HepG2 (cell line): ENCODE measurements at regions not wholly inside any gene's neighbourhood (a gene's known extent, or its start where the extent isn't known, plus 50 kb on each side); places are given as distances from the start of the nearest gene placed in this dataset.

ENCODE experiments used
- ATAC-seq: fragments of 200-7000 bp; cut with Tn5 transposase; 3 replicates; pipeline ENCODE4 v1.9.1; 2020; ENCODE audit warnings: mild to moderate bottlenecking, moderate library complexity
- BruUV-seq: library from RNA; stranded (reverse); fragments of 400-500 nt; replicated peaks from 2 replicates; lab custom pipeline; 2021; lab: Mats Ljungman, UMichigan
- CTCF ChIA-PET: fragments of 300-600 bp; formaldehyde crosslinking; extraction: SDS; loops from one replicate; lab custom pipeline; 2021; ENCODE audit warnings: low total read pairs, inconsistent platforms, low intra/inter-chr PET ratio; lab: Yijun Ruan, JAX
- POLR2A ChIA-PET: fragments of 350-600 bp; sonication (Branson Sonifier 250); formaldehyde crosslinking; loops from one replicate; lab custom pipeline; 2020; ENCODE audit warnings: antibody characterized with exemption, inconsistent platforms; lab: Yijun Ruan, JAX
- DNase-seq: peaks from one replicate; pipeline ENCODE4 v3.0.0-alpha.2; 2015; ENCODE audit warnings: low spot score
- FAIRE-seq: peaks from 3 replicates; lab custom pipeline; 2011; peaks lifted over from hg19 to GRCh38; lab: Jason Lieb, UNC
- H2AFZ ChIP-seq: one replicate; pipeline ENCODE4 v1.6.1; 2011; ENCODE audit warnings: low read length, inconsistent platforms
- H3K27ac ChIP-seq: fragments of 300-600 bp; 3 replicates; pipeline ENCODE4 v1.8.0; 2011; ENCODE audit warnings: mixed run types, mild to moderate bottlenecking, mixed read lengths, low read length, inconsistent platforms; ENCODE audit not compliant: insufficient read depth; ENCODE audit errors: extremely low read length
- H3K27me3 ChIP-seq, 2 experiments: fragments of 200-600 bp in 1 of 2; 2 replicates in 1 of 2; 3 replicates in 1 of 2; pipeline versions ENCODE4 v1.6.0 to v1.8.0; 2011; ENCODE audit warnings: low read length in 2 of 2, mild to moderate bottlenecking in 2 of 2, moderate library complexity in 2 of 2, inconsistent platforms in 1 of 2; ENCODE audit not compliant: insufficient read depth in 2 of 2, control insufficient read depth in 1 of 2
- H3K36me3 ChIP-seq, 2 experiments: fragments of 200-600 bp in 1 of 2; replicated peaks in 1 of 2; 2 replicates in 1 of 2; 3 replicates in 1 of 2; pipeline versions ENCODE4 v1.5.1 to v1.8.0; 2011; ENCODE audit warnings: low read length in 2 of 2, inconsistent platforms in 1 of 2; ENCODE audit not compliant: insufficient read depth in 2 of 2, control insufficient read depth in 1 of 2
- H3K4me1 ChIP-seq: 2 replicates; pipeline ENCODE4 v1.5.1; 2012; ENCODE audit warnings: low read length, inconsistent platforms; ENCODE audit not compliant: insufficient read depth
- H3K4me2 ChIP-seq: 2 replicates; pipeline ENCODE4 v1.6.0; 2011; ENCODE audit warnings: low read depth, low read length, inconsistent platforms
- H3K4me3 ChIP-seq, 3 experiments: fragments of 200-600 bp in 1 of 3; sonication (generic), shearing (Covaris generic) in 1 of 3; replicated peaks in 1 of 3; 2 replicates each; pipeline ENCODE4 v1.5.1; 2011 to 2016; ENCODE audit warnings: low read length in 3 of 3, inconsistent platforms in 2 of 3, low read depth in 2 of 3, mild to moderate bottlenecking in 2 of 3, control low read depth in 1 of 3, mixed read lengths in 1 of 3; ENCODE audit not compliant: insufficient read depth in 1 of 3
- H3K79me2 ChIP-seq: one replicate; pipeline ENCODE4 v1.6.1; 2011; ENCODE audit warnings: low read length, inconsistent platforms; ENCODE audit not compliant: insufficient read depth
- H3K9ac ChIP-seq: 2 replicates; pipeline ENCODE4 v1.6.0; 2011; ENCODE audit warnings: mild to moderate bottlenecking, low read depth, low read length, inconsistent platforms; ENCODE audit not compliant: insufficient read depth
- H3K9me3 ChIP-seq: 2 replicates; pipeline ENCODE4 v1.5.1; 2012; ENCODE audit warnings: mild to moderate bottlenecking, low read length
- H4K20me1 ChIP-seq: 2 replicates; pipeline ENCODE4 v1.6.0; 2011; ENCODE audit warnings: inconsistent platforms, mild to moderate bottlenecking, low read length, moderate library complexity; ENCODE audit not compliant: insufficient read depth
- BRD4 ChIP-seq: sonication (generic); formaldehyde crosslinking; IDR thresholded peaks from 2 replicates; pipeline ENCODE4 v1.4.0; 2020; ENCODE audit warnings: missing genetic modification reagents
- CREB1 ChIP-seq, 2 experiments: fragments of 450-650 bp in 1 of 2; IDR thresholded peaks; 2 replicates each; pipeline ENCODE4 v1.6.1; 2016 to 2017; ENCODE audit warnings: control low read depth in 1 of 2, mild to moderate bottlenecking in 1 of 2, missing compliant biosample characterization in 1 of 2, missing genetic modification characterization in 1 of 2
- ELF1 ChIP-seq: sonication (generic); formaldehyde crosslinking; IDR thresholded peaks from 2 replicates; pipeline ENCODE4 v1.4.0; 2020; ENCODE audit warnings: missing genetic modification reagents
- FOXO1 ChIP-seq: sonication (generic); formaldehyde crosslinking; IDR thresholded peaks from 2 replicates; pipeline ENCODE4 v1.4.0; 2020; ENCODE audit warnings: missing genetic modification reagents
- NAIF1 ChIP-seq: sonication (generic); formaldehyde crosslinking; IDR thresholded peaks from 2 replicates; pipeline ENCODE4 v1.5.0; 2020; ENCODE audit warnings: mild to moderate bottlenecking, missing genetic modification reagents, borderline replicate concordance
- NCOA1 ChIP-seq: sonication (generic); formaldehyde crosslinking; IDR thresholded peaks from 2 replicates; pipeline ENCODE4 v1.9.0; 2021; ENCODE audit warnings: missing genetic modification reagents
- POLR2AphosphoS5 ChIP-seq: IDR thresholded peaks from 2 replicates; pipeline ENCODE4 v1.6.1; 2012; ENCODE audit warnings: low read depth, low read length
- SP1 ChIP-seq, 2 experiments: fragments of 450-650 bp in 1 of 2; sonication (generic) in 1 of 2; formaldehyde crosslinking in 1 of 2; IDR thresholded peaks; 2 replicates each; pipeline versions ENCODE4 v1.4.0 to v1.6.1; 2016 to 2020; ENCODE audit warnings: missing genetic modification reagents in 1 of 2
- ZBTB7A ChIP-seq: sonication (generic); formaldehyde crosslinking; IDR thresholded peaks from 2 replicates; pipeline ENCODE4 v1.8.0; 2022; ENCODE audit warnings: mild to moderate bottlenecking, missing genetic modification reagents
- ZNF296 ChIP-seq: sonication (generic); formaldehyde crosslinking; conservative IDR thresholded peaks from 2 replicates; pipeline ENCODE4 v1.5.0; 2020; ENCODE audit warnings: mild to moderate bottlenecking, missing genetic modification reagents
- ZNF574 ChIP-seq: sonication (generic); formaldehyde crosslinking; IDR thresholded peaks from 2 replicates; pipeline ENCODE4 v1.4.0; 2020; ENCODE audit warnings: missing genetic modification reagents
- ZNF713 ChIP-seq: sonication (generic); formaldehyde crosslinking; IDR thresholded peaks from 2 replicates; pipeline ENCODE4 v1.4.0; 2020; ENCODE audit warnings: mild to moderate bottlenecking, missing genetic modification reagents
- ZNF724P ChIP-seq: sonication (generic); formaldehyde crosslinking; IDR thresholded peaks from 2 replicates; pipeline ENCODE4 v1.8.0; 2022; ENCODE audit warnings: missing genetic modification reagents, borderline replicate concordance
- WGBS: methylation state at CpG from one replicate; pipeline ENCODE4 v1.1.6; 2017; ENCODE audit warnings: low lambda C conversion rate; 5-methylcytosine and 5-hydroxymethylcytosine counted together
- in situ Hi-C: cut with HindIII; loops from 2 replicates; pipeline ENCODE4 v1.10.0; 2017; ENCODE audit warnings: low pct_unique_long_range_greater_than_20kb; ENCODE audit not compliant: extremely low pct_ligation_motif_present
- intact Hi-C: fragments of 100-400 bp; cut with micrococcal nuclease; formaldehyde crosslinking; loops from one replicate; pipeline ENCODE4 v1.10.0; 2022; ENCODE audit not compliant: unreplicated experiment
- TF ChIP-seq, protein P1 (sequence below): sonication (generic); formaldehyde crosslinking; IDR thresholded peaks from 2 replicates; pipeline ENCODE4 v1.9.0; 2021; ENCODE audit warnings: missing genetic modification reagents, borderline replicate concordance

- Histone ChIP-seq H2AFZ (no peak overlapping the region), H4K20me1 (no peaks in the 10 kb centered on the region), H3K27me3 (no peaks in the 10 kb centered on the region), H3K4me2 (no peak overlapping the region), H3K4me3 (no peak overlapping the region), H3K79me2 (no peaks in the 10 kb centered on the region), H3K36me3 (no peaks in the 10 kb centered on the region), H3K27ac (no peak overlapping the region), H3K9ac (no peak overlapping the region), H3K4me1 (peaks cover 11% of the 10 kb centered on the region), H3K9me3 (no peaks in the 10 kb centered on the region)
- CTCF ChIA-PET, result no interaction called here
- FAIRE-seq (no peak), ATAC-seq (no peak), DNase-seq (no peak)
- BruUV-seq, result no TSS peak
- intact Hi-C loops (no loop called here), in situ Hi-C loops (no loop called here)
- POLR2A ChIA-PET, result no interaction called here
- TF ChIP-seq ZBTB7A (CRISPR knock-in tag), result no peak
- TF ChIP-seq ZNF296 (CRISPR knock-in tag), result no peak
- no peak for TF ChIP-seq NAIF1 (CRISPR knock-in tag)
- no peak for TF ChIP-seq POLR2AphosphoS5
- TF ChIP-seq ZNF574 (CRISPR knock-in tag), result no peak
- TF ChIP-seq SP1 (IDR thresholded peaks at IDR 0.05), result no peak
- TF ChIP-seq SP1 (CRISPR knock-in tag; IDR thresholded peaks at IDR 0.05), result no peak
- no peak for TF ChIP-seq FOXO1 (CRISPR knock-in tag)
- TF ChIP-seq, protein P1, sequence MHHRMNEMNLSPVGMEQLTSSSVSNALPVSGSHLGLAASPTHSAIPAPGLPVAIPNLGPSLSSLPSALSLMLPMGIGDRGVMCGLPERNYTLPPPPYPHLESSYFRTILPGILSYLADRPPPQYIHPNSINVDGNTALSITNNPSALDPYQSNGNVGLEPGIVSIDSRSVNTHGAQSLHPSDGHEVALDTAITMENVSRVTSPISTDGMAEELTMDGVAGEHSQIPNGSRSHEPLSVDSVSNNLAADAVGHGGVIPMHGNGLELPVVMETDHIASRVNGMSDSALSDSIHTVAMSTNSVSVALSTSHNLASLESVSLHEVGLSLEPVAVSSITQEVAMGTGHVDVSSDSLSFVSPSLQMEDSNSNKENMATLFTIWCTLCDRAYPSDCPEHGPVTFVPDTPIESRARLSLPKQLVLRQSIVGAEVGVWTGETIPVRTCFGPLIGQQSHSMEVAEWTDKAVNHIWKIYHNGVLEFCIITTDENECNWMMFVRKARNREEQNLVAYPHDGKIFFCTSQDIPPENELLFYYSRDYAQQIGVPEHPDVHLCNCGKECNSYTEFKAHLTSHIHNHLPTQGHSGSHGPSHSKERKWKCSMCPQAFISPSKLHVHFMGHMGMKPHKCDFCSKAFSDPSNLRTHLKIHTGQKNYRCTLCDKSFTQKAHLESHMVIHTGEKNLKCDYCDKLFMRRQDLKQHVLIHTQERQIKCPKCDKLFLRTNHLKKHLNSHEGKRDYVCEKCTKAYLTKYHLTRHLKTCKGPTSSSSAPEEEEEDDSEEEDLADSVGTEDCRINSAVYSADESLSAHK (CRISPR knock-in tag), result no peak
- TF ChIP-seq NCOA1, result no peak
- no peak for TF ChIP-seq ELF1
- no peak for TF ChIP-seq CREB1 (IDR thresholded peaks at IDR 0.05)
- TF ChIP-seq CREB1 (CRISPR knock-in tag; IDR thresholded peaks at IDR 0.05), result no peak
- TF ChIP-seq ZNF724P, result no peak
- TF ChIP-seq BRD4 (CRISPR knock-in tag), result no peak
- no peak for TF ChIP-seq ZNF713
- 0% methylated on average over 1 of the region's 1 CpG for whole genome bisulfite sequencing
These were observed 332.9 kb downstream of the PTEN start for GRCh38 chr10:88196291-88196690.
